GM19397 (cell line): ENCODE measurements at regions not wholly inside any gene's neighbourhood (a gene's known extent, or its start where the extent isn't known, plus 50 kb on each side); places are given as distances from the start of the nearest gene placed in this dataset.

ENCODE experiments used
- ATAC-seq: cut with Tn5 transposase; IDR thresholded peaks from one replicate; pipeline ENCODE4 v1.9.1; 2021; ENCODE audit warnings: mild to moderate bottlenecking, moderate library complexity; ENCODE audit not compliant: unreplicated experiment

GRCh38 chr3:148002705-148003205 is 593.6 kb downstream of the ZIC1 start:
- no peak for ATAC-seq

GRCh38 chr3:148004331-148004730 is 595.2 kb downstream of the ZIC1 start:
- ATAC-seq, result no peak

- no peak for ATAC-seq
Measured at GRCh38 chr3:148005456-148005855, 596.3 kb downstream of the ZIC1 start.

- ATAC-seq, result no peak
Measured at GRCh38 chr3:148006508-148006907, 597.3 kb downstream of the ZIC1 start.

- no peak for ATAC-seq
Measured at GRCh38 chr3:148008591-148008990, 599.4 kb downstream of the ZIC1 start.

- ATAC-seq, result no peak
Measured at GRCh38 chr3:148020861-148021260, 611.7 kb downstream of the ZIC1 start.

- ATAC-seq, result no peak
Measured at GRCh38 chr3:148021381-148021780, 612.2 kb downstream of the ZIC1 start.

- ATAC-seq, result no peak
Measured at GRCh38 chr3:148023994-148024393, 614.8 kb downstream of the ZIC1 start.

GRCh38 chr3:148026009-148026588 is 616.9 kb downstream of the ZIC1 start:
- no peak for ATAC-seq

GRCh38 chr3:148030975-148031374 is 621.8 kb downstream of the ZIC1 start:
- no peak for ATAC-seq

- ATAC-seq, result no peak
Measured at GRCh38 chr3:148034353-148034752, 625.2 kb downstream of the ZIC1 start.

- no peak for ATAC-seq
Measured at GRCh38 chr3:148036331-148036876, 627.2 kb downstream of the ZIC1 start.

GRCh38 chr3:148042663-148043445 is 633.7 kb downstream of the ZIC1 start:
- no peak for ATAC-seq

- ATAC-seq, result no peak
Measured at GRCh38 chr3:148044151-148044550, 635.0 kb downstream of the ZIC1 start.

GRCh38 chr3:148054999-148055398 is 642.7 kb upstream of the AGTR1 start:
- ATAC-seq, result no peak

- no peak for ATAC-seq
Measured at GRCh38 chr3:148062590-148062989, 635.1 kb upstream of the AGTR1 start.

GRCh38 chr3:148066802-148067201 is 630.9 kb upstream of the AGTR1 start:
- no peak for ATAC-seq

GRCh38 chr3:148068466-148068865 is 629.2 kb upstream of the AGTR1 start:
- no peak for ATAC-seq

- no peak for ATAC-seq
Measured at GRCh38 chr3:148070041-148070440, 627.7 kb upstream of the AGTR1 start.

- no peak for ATAC-seq
Measured at GRCh38 chr3:148073721-148074456, 623.8 kb upstream of the AGTR1 start.

GRCh38 chr3:148074946-148075345 is 622.8 kb upstream of the AGTR1 start:
- no peak for ATAC-seq
